Astrocyte of the cerebellum (primary cell): ENCODE measurements at regions not wholly inside any gene's neighbourhood (a gene's known extent, or its start where the extent isn't known, plus 50 kb on each side); places are given as distances from the start of the nearest gene placed in this dataset.

Source experiments
- DNase-seq: peaks from one replicate; pipeline ENCODE4 v3.0.0-alpha.2; 2011; ENCODE audit warnings: low read depth
- H3K4me3 ChIP-seq: 2 replicates; pipeline ENCODE4 v1.5.1; 2011; ENCODE audit warnings: mild to moderate bottlenecking, low read depth, low read length, moderate library complexity
- CTCF ChIP-seq: IDR thresholded peaks from 2 replicates; pipeline ENCODE4 v1.5.1; 2012; ENCODE audit warnings: low read length, low read depth, moderate library complexity, mild to moderate bottlenecking; ENCODE audit errors: missing control alignments
- in situ Hi-C: cut with HindIII; loops from 2 replicates; pipeline ENCODE4 v1.10.0; 2017; ENCODE audit warnings: low sequenced_read_pairs

- TF ChIP-seq CTCF, result no peak
- peak; percentile 94 for DNase-seq
- peak overlapping the region; percentile 43 for H3K4me3 ChIP-seq
- in situ Hi-C loops, result no loop called here
Measured at GRCh38 chr9:129496473-129497004, 124.4 kb downstream of the C9orf50 start.

GRCh38 chr9:129495620-129496472 lies 125.1 kb downstream of the C9orf50 start:
- DNase-seq, result no peak
- in situ Hi-C loops, result no loop called here
- H3K4me3 ChIP-seq, result peak overlapping the region; percentile 43
- no peak for TF ChIP-seq CTCF

- no peak for DNase-seq
- TF ChIP-seq CTCF, result no peak
- in situ Hi-C loops, result no loop called here
- H3K4me3 ChIP-seq, result no peak overlapping the region
Measured at GRCh38 chr9:129494113-129494789, 126.7 kb downstream of the C9orf50 start.

- in situ Hi-C loops, result no loop called here
- no peak overlapping the region for H3K4me3 ChIP-seq
- no peak for DNase-seq
- no peak for TF ChIP-seq CTCF
Measured at GRCh38 chr9:129493706-129494047, 127.2 kb downstream of the C9orf50 start.

- in situ Hi-C loops, result no loop called here
- DNase-seq, result no peak
Measured at GRCh38 chr9:129493002-129493705, 127.7 kb downstream of the C9orf50 start.

More at GRCh38 chr9:129493002-129493705, 127.7 kb downstream of the C9orf50 start:
- no peak overlapping the region for H3K4me3 ChIP-seq
- no peak for TF ChIP-seq CTCF
